ENCODE measurements at regions not wholly inside any gene's neighbourhood (a gene's known extent, or its start where the extent isn't known, plus 50 kb on each side); places are given as distances from the start of the nearest gene placed in this dataset.

DNA sequence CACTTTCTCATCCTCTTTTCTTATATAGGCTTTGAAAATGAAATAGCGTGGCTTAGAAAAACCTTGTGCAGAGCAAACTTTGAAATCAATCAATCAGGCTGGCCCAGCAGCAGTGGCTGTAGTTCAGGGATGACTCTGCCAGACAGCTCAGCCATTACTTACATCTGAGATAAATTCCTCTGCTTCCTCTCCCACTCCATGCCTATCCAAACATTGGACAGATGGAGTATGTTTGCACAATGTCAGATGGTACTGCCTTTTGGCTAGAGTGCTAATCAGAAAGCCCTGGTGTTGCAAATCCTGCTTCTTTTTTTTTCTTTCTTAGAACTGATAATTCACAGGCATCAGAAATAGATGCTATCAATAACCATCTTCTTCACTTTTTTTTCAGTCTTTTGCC is 1065.1 kb downstream of the AGBL1 start:
- Histone ChIP-seq H3K36me3 (no peaks in the 10 kb centered on the region), H3K4me3 (no peak overlapping the region), H3K9me3 (no peaks in the 10 kb centered on the region), H3K4me1 (ENCODE audit: control insufficient read depth in 1 of 2, low read depth in 2 of 2) (no peaks in the 10 kb centered on the region), H3K27ac (no peak overlapping the region), H3K27me3 (replicated peaks; ENCODE audit: insufficient read depth) (no peaks in the 10 kb centered on the region)
- no peak for ATAC-seq (ENCODE audit: insufficient number of reproducible peaks, low FRiP score, low read depth)
- TF ChIP-seq, protein P1, sequence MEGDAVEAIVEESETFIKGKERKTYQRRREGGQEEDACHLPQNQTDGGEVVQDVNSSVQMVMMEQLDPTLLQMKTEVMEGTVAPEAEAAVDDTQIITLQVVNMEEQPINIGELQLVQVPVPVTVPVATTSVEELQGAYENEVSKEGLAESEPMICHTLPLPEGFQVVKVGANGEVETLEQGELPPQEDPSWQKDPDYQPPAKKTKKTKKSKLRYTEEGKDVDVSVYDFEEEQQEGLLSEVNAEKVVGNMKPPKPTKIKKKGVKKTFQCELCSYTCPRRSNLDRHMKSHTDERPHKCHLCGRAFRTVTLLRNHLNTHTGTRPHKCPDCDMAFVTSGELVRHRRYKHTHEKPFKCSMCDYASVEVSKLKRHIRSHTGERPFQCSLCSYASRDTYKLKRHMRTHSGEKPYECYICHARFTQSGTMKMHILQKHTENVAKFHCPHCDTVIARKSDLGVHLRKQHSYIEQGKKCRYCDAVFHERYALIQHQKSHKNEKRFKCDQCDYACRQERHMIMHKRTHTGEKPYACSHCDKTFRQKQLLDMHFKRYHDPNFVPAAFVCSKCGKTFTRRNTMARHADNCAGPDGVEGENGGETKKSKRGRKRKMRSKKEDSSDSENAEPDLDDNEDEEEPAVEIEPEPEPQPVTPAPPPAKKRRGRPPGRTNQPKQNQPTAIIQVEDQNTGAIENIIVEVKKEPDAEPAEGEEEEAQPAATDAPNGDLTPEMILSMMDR (IDR thresholded peaks at IDR 0.05), result no peak
- DNase-seq (ENCODE audit: low spot score), result no peak

GRCh38 chr15:87142096-87142495 is 1062.4 kb downstream of the AGBL1 start:
- H3K27me3 ChIP-seq (replicated peaks; ENCODE audit: insufficient read depth), result no peaks in the 10 kb centered on the region
- no peaks in the 10 kb centered on the region for H3K9me3 ChIP-seq
- H3K4me1 ChIP-seq (ENCODE audit: control insufficient read depth in 1 of 2, low read depth in 2 of 2), result no peaks in the 10 kb centered on the region
- DNase-seq (ENCODE audit: low spot score) (no peak), ATAC-seq (ENCODE audit: insufficient number of reproducible peaks, low FRiP score, low read depth) (no peak)
- H3K36me3 ChIP-seq, result no peaks in the 10 kb centered on the region
- no peak overlapping the region for H3K4me3 ChIP-seq
- TF ChIP-seq, protein P1 (IDR thresholded peaks at IDR 0.05), result no peak
- H3K27ac ChIP-seq, result no peak overlapping the region

DNA sequence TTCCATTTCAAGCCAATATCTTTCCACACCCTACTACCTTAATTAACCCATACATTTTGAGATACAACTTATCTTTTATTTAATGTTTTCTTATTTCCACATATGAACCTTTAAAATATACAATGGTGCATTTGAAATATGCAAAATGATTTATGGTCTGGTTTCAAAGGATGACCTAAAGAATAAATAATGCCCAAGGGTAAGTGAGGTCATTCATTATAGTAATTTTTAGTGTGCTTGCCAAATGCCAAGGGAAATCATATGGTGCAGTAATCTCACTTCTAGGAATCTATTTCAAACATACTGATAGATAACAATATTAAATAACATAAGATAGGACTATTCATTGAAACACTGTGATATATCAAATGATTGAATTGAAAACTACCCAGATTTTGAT is 1055.4 kb downstream of the AGBL1 start:
- H3K9me3 ChIP-seq, result no peaks in the 10 kb centered on the region
- no peaks in the 10 kb centered on the region for H3K4me1 ChIP-seq (ENCODE audit: control insufficient read depth in 1 of 2, low read depth in 2 of 2)
- H3K4me3 ChIP-seq, result no peak overlapping the region
- no peaks in the 10 kb centered on the region for H3K36me3 ChIP-seq
- DNase-seq (ENCODE audit: low spot score), result no peak
- TF ChIP-seq, protein P1 (IDR thresholded peaks at IDR 0.05), result no peak
- no peak for ATAC-seq (ENCODE audit: insufficient number of reproducible peaks, low FRiP score, low read depth)
- no peaks in the 10 kb centered on the region for H3K27me3 ChIP-seq (replicated peaks; ENCODE audit: insufficient read depth)
- no peak overlapping the region for H3K27ac ChIP-seq

DNA sequence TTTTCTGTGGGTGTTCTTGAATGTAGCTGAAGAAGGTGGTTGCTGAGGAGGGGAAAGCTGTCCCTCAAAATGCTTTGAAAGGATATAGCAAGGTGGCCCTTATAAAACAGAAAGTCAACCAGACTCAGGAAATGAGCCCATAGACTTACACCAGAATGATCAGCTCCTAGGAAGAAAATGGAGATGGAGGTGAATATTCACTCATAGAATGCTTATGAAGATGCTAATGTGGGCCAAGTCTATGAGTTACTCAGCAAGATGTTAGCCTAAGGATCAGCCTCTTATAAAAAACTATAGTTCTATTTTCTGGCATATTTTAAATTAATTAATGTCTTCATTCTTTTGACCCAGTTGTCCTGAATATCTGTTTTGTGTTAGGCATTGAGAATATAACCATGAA is 1054.0 kb downstream of the AGBL1 start:
- H3K27me3 ChIP-seq (replicated peaks; ENCODE audit: insufficient read depth), result no peaks in the 10 kb centered on the region
- TF ChIP-seq, protein P1 (IDR thresholded peaks at IDR 0.05), result no peak
- H3K9me3 ChIP-seq, result no peaks in the 10 kb centered on the region
- ATAC-seq (ENCODE audit: insufficient number of reproducible peaks, low FRiP score, low read depth) (no peak), DNase-seq (ENCODE audit: low spot score) (no peak)
- no peak overlapping the region for H3K27ac ChIP-seq
- no peaks in the 10 kb centered on the region for H3K4me1 ChIP-seq (ENCODE audit: control insufficient read depth in 1 of 2, low read depth in 2 of 2)
- H3K4me3 ChIP-seq, result no peak overlapping the region
- H3K36me3 ChIP-seq, result no peaks in the 10 kb centered on the region

GRCh38 chr15:87131067-87131466 is 1051.4 kb downstream of the AGBL1 start:
- no peak for ATAC-seq (ENCODE audit: insufficient number of reproducible peaks, low FRiP score, low read depth)
- no peak for DNase-seq (ENCODE audit: low spot score)
- H3K4me3 ChIP-seq, result no peak overlapping the region
- TF ChIP-seq, protein P1 (IDR thresholded peaks at IDR 0.05), result no peak
- H3K27me3 ChIP-seq (replicated peaks; ENCODE audit: insufficient read depth), result no peaks in the 10 kb centered on the region
- H3K27ac ChIP-seq, result no peak overlapping the region
- H3K36me3 ChIP-seq, result no peaks in the 10 kb centered on the region
- H3K9me3 ChIP-seq, result no peaks in the 10 kb centered on the region
- no peaks in the 10 kb centered on the region for H3K4me1 ChIP-seq (ENCODE audit: control insufficient read depth in 1 of 2, low read depth in 2 of 2)
